Sigmoid colon (tissue), 4 donors: ENCODE measurements at regions not wholly inside any gene's neighbourhood (a gene's known extent, or its start where the extent isn't known, plus 50 kb on each side); places are given as distances from the start of the nearest gene placed in this dataset.

Experiments used
- CTCF ChIP-seq, 4 experiments: fragments of 450-650 bp in 3 of 4; fragments of 200-600 bp in 1 of 4; IDR thresholded peaks; one replicate each; pipeline ENCODE4 v1.5.1; 2016 to 2019; ENCODE audit warnings: antibody characterized with exemption in 4 of 4, mild to moderate bottlenecking in 3 of 4, moderate library complexity in 2 of 4
- EP300 ChIP-seq, 4 donors: sonication (generic); formaldehyde crosslinking; IDR thresholded peaks; one replicate each; pipeline ENCODE4 v1.6.1; 2017; ENCODE audit warnings: antibody characterized with exemption in 4 of 4
- POLR2A ChIP-seq, 2 donors: fragments of 450-650 bp; IDR thresholded peaks; one replicate each; pipeline ENCODE4 v1.6.1; 2016; ENCODE audit warnings: antibody characterized with exemption in 2 of 2, mild to moderate bottlenecking in 2 of 2, moderate library complexity in 2 of 2

- TF ChIP-seq CTCF (IDR thresholded peaks at IDR 0.05) (no peak), POLR2A (IDR thresholded peaks at IDR 0.05) (no peak), EP300 (IDR thresholded peaks at IDR 0.05) (no peak)
These were observed 552.8 kb downstream of the VRK1 start for GRCh38 chr14:97349946-97350345.
